ENCODE measurements at regions not wholly inside any gene's neighbourhood (a gene's known extent, or its start where the extent isn't known, plus 50 kb on each side); places are given as distances from the start of the nearest gene placed in this dataset.

- DNase-seq (ENCODE audit: low read depth, low spot score) (no peak), ATAC-seq (no peak)
- H3K27ac ChIP-seq (ENCODE audit: low read length), result no peak overlapping the region
- in situ Hi-C loops (cut with HindIII; ENCODE audit: low pct_unique_long_range_greater_than_20kb, low sequenced_read_pairs) (no loop called here), intact Hi-C loops (cut with micrococcal nuclease; ENCODE audit: unreplicated experiment) (no loop called here)
- TF ChIP-seq REST (IDR thresholded peaks at IDR 0.05; ENCODE audit: insufficient read depth in 1 of 2, low read depth in 2 of 2, low read length in 1 of 2), result no peak
- no peak for TF ChIP-seq CTCF (IDR thresholded peaks at IDR 0.05)
- no peak for TF ChIP-seq POLR2AphosphoS5 (IDR thresholded peaks at IDR 0.05; ENCODE audit: low read depth, low read length)
- no peak for TF ChIP-seq SIN3A (IDR thresholded peaks at IDR 0.05; ENCODE audit: borderline replicate concordance, insufficient read depth, low read depth, low read length)
- no peak for TF ChIP-seq TCF7L2 (IDR thresholded peaks at IDR 0.05; ENCODE audit: low read depth, low read length)
- no peaks in the 10 kb centered on the region for H3K4me1 ChIP-seq (ENCODE audit: control insufficient read depth, insufficient read depth, low read length)
- H3K36me3 ChIP-seq (ENCODE audit: control insufficient read depth, insufficient read depth, low read length), result no peaks in the 10 kb centered on the region
- no TSS peak for BruUV-seq (replicated peaks)
- H3K9me3 ChIP-seq (ENCODE audit: control insufficient read depth, insufficient read depth, low read depth, low read length), result no peaks in the 10 kb centered on the region
- no peak overlapping the region for H3K4me3 ChIP-seq (ENCODE audit: low read depth in 2 of 2, low read length in 2 of 2)
- ChIA-PET CTCF (interaction anchor here (0.6 kb wide), 1 partner anchor 39 kb away, joined by 3 read pairs; no protein-coding TSS in a partner anchor), POLR2A (no interaction called here)
- H3K27me3 ChIP-seq (ENCODE audit: control insufficient read depth, insufficient read depth, low read length), result no peaks in the 10 kb centered on the region
These were observed 499.0 kb upstream of the ATP11B start for GRCh38 chr3:182294256-182294655.

GRCh38 chr3:182294696-182295095, 498.6 kb upstream of the ATP11B start:
- POLR2A ChIA-PET, result no interaction called here
- in situ Hi-C loops (cut with HindIII; ENCODE audit: low pct_unique_long_range_greater_than_20kb, low sequenced_read_pairs) (no loop called here), intact Hi-C loops (cut with micrococcal nuclease; ENCODE audit: unreplicated experiment) (no loop called here)
- TF ChIP-seq SIN3A (IDR thresholded peaks at IDR 0.05; ENCODE audit: borderline replicate concordance, insufficient read depth, low read depth, low read length) (no peak), REST (IDR thresholded peaks at IDR 0.05; ENCODE audit: insufficient read depth in 1 of 2, low read depth in 2 of 2, low read length in 1 of 2) (no peak), POLR2AphosphoS5 (IDR thresholded peaks at IDR 0.05; ENCODE audit: low read depth, low read length) (no peak), TCF7L2 (IDR thresholded peaks at IDR 0.05; ENCODE audit: low read depth, low read length) (no peak), CTCF (IDR thresholded peaks at IDR 0.05) (no peak)
- no peaks in the 10 kb centered on the region for H3K27me3 ChIP-seq (ENCODE audit: control insufficient read depth, insufficient read depth, low read length)
- H3K36me3 ChIP-seq (ENCODE audit: control insufficient read depth, insufficient read depth, low read length), result no peaks in the 10 kb centered on the region
- H3K4me3 ChIP-seq (ENCODE audit: low read depth in 2 of 2, low read length in 2 of 2), result no peak overlapping the region
- BruUV-seq (replicated peaks), result no TSS peak
- H3K9me3 ChIP-seq (ENCODE audit: control insufficient read depth, insufficient read depth, low read depth, low read length), result no peaks in the 10 kb centered on the region
- H3K27ac ChIP-seq (ENCODE audit: low read length), result no peak overlapping the region
- CTCF ChIA-PET, result interaction anchor here (0.6 kb wide), 1 partner anchor 39 kb away, joined by 3 read pairs; no protein-coding TSS in a partner anchor
- no peak for ATAC-seq
- DNase-seq (ENCODE audit: low read depth, low spot score), result no peak
- no peaks in the 10 kb centered on the region for H3K4me1 ChIP-seq (ENCODE audit: control insufficient read depth, insufficient read depth, low read length)

All from Panc1 (cell line).